HG03139 (cell line): ENCODE measurements at regions not wholly inside any gene's neighbourhood (a gene's known extent, or its start where the extent isn't known, plus 50 kb on each side); places are given as distances from the start of the nearest gene placed in this dataset.

ENCODE experiments used
- ATAC-seq: cut with Tn5 transposase; IDR thresholded peaks from one replicate; pipeline ENCODE4 v1.9.1; 2021; ENCODE audit not compliant: unreplicated experiment

DNA sequence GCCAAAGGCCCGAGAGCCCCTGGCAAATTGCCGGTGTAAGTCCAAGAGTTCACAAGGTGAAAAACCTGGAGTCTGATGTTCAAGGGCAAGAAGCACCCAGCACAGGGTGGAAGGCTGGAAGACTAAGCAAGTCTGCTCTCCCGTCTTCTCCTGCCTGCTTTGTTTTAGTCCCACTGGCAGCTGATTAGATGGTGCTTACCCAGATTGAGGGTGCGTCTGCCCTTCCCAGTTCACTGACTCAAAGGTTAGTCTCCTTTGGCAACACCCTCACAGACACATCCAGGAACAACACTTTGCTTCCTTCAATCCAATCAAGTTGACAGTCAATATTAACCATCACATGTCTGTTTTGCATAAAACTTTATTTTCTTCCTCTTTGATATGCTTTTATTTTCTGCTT is 157.4 kb downstream of the HS3ST1 start:
- no peak for ATAC-seq

DNA sequence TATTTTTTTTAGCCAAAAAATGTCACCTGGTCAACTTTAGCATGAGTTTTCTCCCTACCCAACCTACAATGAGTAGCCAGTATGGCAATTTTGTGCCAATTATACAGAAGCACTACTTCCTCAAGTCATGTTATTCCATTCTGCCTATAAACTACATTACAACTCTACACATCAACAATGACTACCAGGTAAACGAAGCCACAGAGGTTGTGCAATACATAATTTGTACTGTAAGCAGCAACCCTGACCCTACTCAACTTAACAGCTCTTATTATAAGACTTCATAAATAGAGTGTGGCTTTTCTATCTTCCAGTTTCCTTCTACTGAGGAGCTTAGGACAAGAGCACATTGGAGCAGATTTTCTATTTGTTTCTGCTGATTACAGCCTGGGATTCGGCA is 160.5 kb downstream of the HS3ST1 start:
- no peak for ATAC-seq

DNA sequence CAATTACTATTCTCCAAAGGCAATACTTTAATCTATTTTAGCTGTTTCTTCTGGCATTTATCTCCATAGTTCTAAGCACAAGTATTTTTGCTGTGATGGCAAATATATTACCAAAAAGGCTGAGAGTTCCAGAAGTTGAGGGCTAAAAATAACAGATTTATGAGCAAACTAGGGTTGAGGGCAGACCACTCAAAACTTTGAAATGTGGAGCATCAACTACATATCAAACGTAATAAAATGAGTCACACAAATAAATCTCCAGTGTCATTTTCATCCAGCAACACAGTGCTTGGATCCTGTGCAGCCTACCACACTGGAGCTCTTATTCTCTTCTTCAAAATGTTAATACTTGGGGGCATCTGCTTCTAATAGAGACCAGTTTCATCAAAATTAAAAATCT is 163.9 kb downstream of the HS3ST1 start:
- no peak for ATAC-seq

DNA sequence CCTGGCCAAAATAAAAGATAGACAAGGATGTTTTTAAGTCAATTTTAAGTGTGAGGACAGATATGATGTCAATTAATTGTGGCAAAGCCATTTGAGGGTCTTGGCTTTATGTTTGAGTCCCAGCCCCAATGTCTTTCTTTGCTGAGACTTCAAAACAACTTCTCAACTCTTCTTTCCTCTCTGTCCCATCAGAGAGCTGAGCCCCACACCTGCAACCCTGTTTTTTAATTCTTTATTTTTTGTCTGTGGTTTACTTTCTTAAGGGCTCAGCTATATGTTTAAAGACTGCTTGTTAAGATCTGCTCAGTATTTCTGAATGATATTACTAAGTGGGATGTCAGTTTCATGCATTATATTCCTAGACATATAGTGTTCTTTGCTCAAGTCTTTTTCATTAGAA is 164.3 kb downstream of the HS3ST1 start:
- ATAC-seq, result no peak

DNA sequence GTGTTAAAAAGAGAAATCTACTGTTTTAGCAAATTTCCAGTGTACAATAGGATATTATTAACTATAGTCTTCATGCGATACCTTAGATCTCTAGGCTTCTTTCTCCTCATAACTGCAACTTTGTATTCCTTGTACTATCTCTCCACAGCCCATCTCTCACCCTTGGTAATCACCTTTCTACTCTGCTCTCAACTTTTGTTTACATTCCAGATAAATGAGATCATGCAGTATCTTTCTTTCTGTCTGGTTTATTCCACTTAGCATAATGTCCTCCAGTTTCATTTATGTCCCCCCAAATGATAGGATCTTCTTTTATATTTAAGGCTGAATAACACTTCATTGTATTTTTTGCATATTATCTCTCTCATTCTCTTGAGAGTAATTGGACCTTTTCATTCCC is 165.5 kb downstream of the HS3ST1 start:
- no peak for ATAC-seq

DNA sequence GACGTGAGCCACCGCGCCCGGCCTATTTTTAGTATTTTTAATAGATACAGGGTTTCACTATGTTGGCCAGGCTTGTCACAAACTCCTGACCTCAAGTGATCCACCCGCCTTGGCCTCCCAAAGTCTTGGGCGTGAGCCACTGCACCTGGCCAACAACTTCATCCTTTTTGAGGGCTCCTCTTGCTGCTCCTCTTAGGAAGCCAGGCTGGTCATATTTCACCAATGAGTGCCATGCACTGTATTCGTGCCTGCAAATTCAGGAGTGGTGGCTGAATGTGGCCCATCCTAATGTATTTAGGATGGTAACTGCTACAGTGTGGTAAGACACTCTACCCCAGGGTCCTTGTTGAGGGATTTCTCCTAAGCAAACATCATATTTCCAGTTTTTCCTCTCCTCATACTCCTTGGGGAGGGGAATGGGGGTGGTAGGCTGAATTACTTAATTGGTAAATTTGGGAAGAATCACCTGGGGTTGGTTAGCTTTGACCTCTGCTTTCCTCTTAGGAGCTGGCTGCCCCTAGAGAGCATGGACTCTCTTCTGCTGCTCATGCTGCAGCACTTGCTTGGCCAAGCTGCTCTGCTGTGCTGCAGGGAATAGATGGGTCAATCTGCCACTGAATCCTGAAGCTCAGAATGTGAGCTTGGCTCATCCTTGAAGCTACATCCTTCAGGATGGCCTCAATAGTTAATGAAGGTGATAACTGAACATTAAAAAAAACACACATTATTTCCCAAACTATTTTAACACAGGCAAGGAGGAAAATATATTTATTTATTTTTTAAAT is 167.4 kb downstream of the HS3ST1 start:
- ATAC-seq, result no peak

DNA sequence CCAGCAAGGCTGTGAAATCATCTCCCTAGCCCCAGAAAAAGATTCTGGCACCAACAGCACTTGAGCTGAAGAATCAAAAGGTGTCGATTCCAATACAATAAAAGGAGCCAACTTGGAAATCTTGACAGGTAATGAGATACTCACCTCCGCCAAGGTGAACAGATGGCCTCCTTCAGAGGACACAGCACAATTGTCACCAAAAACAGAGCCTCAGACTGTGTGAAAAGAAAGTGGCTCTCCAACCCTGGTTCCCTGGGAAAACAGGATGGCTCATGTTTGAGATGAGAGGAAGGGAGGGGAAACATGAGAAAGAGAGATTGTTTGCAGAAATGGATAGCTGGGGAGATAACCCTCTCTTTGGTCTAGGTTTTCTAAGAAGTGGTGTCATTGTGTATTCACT is 168.9 kb downstream of the HS3ST1 start:
- no peak for ATAC-seq

DNA sequence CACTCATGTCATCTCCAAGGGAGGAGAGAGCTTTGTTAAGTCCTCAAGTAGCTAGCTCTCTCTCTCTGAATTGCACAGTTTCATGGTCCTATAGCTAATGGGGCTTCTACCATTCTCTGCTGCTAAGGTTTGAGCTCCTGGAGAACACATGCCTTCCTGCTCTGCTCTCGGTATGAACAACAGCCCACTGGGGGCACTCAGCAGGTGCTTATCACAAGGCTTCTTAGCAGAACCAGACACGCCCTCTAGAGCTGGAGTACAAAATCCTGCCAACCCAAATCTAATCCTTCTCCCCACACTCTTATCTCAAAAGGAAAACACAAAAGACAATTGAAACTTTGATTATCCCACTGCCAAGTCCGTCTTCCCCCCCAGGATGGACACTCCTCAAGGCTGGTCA is 176.5 kb downstream of the HS3ST1 start:
- no peak for ATAC-seq

DNA sequence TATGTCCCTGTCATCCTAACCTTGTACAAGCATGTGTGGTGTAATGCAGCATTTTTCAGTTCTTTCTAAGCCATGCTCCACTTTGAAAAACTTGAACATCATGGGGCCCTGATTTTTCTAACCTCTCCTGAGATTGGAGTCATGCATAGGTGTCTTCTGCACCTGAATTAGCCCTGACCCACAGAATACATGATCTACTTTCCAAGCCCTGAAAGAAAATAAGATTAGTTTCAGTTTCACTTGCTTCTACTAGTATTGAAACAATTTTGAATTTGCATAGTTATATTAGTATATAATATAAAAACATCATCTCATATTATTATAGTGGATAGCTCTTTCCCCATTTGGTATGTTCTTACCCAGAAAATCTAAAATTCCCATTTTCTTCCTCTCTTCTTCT is 178.2 kb downstream of the HS3ST1 start:
- no peak for ATAC-seq

DNA sequence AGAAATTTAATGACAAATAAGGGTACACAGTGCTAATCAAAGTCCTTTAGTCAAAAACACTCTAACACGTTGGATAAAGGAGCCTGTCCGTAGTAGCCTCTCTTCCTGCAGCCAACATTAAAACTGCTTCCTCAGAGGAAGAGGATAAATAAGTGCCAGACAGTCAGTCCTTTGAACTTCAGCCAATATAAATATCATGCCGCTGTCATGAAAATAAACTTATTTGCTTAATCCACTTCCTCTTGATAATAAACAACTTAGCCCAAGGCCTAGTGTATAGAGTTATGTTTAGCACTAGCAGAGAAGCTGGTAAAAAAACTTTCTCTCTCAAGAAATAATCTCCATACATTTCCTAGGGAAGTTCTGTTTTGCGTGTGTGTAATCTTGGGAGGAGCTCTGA is 196.7 kb downstream of the HS3ST1 start:
- no peak for ATAC-seq

DNA sequence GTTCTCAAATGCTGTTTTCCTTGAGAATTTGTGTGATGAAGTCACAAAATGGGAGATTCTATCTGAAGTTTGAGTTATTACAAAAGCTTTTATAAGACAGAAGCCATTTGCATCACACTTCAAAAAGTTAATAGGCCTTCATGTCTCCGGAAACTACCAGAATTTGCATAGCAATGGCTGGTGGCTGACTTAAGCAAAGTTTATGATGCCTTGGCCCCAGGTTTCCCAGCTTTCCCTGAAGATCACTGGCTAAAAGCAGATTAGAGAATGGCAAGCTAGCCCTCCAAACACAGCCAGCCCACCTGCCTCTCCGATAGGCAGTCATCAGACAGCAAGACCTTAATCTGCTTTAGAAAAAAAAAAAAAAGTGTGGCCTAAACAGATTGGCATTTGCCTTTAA is 197.8 kb downstream of the HS3ST1 start:
- no peak for ATAC-seq

DNA sequence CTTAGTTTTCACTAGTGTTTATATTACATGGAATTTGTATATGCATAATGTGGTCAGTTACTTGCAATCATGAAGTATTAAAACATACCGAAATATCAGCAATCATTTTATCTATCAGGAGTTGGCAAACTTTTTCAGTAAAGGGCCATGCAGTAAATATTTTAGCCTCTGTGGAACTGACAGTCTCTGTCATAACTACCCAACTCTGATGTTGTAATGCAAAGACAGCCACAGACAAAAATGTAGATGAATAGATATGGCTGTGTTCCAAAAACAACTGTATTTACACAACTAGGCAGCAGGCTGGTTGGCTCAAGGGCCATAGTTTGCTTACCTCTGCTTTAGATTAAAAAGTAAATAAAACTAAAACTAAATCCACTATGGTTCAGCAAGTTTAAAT is 200.2 kb downstream of the HS3ST1 start:
- no peak for ATAC-seq

DNA sequence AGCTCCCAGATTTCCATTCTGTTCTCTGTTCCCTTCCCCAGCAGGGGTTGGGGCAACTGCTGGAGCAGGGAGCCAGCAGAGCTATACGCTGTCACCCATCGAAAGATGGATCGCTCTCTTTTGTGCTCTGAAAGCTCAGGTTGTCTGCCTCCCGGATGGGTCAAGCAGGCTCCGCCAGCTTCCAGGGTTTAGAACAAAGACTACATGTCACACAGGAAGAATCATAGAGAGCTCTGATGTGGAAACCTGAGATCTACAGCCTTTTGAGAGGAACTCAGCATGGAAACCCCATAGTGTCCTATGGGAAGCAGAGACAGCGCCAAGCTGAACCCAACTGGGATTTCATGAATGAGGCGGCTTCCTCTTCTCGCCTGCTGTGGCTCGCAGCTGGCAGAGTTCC is 205.4 kb downstream of the HS3ST1 start:
- ATAC-seq, result no peak

DNA sequence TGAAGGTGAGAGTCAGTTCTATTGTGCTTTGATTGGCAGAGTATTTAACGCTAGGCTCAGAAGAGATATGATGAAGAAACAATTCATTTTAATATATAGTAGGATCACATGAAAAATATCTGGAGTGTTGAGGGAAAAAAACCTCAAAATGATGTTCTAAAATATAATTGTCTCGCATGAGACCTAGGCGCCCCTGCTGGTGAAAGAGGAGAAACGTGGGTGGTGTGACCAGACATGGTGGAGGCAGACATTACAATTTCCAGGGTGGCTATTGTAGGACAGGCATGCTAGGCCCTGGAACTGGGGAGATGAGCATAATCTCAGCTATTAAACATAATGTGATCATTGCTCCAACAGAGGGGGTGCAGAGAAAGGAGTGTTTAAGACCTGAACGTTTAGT is 210.0 kb downstream of the HS3ST1 start:
- ATAC-seq, result no peak

DNA sequence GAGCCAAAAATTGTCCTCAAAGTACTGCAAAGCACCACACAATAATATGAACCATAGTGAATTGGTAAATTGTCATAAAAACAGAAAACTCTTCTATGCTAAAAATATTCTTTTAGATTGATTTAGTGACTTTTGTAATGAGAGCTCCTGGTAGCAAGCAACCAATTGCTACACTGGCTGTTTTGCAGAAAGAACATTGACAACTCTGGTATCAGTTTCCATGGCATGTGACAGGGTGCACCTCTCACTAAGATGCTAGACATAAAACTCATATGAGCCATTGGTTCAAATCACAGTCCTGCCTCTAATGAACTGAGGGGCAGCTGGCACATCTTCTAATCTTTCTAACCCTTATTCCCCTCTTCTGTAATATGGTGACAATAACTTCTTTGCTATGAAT is 212.2 kb downstream of the HS3ST1 start:
- ATAC-seq, result no peak

DNA sequence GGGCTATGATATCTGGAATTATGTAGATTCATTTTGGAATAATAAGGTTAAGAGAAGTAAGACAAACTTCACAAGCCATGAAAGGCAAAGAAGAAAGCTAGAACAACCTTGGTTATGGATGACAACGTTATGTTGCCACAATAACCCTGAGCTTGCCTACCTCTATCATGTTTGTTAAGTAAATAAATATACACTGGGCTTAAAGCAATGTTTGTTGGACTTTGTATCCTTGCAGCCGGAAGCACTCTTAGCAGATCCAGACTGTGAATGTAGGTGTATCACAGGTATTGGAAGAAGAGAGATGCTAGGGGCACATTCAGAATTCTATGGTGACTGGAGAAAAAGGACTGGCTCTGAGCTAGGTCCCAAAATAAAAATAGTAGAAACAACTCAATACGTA is 214.4 kb downstream of the HS3ST1 start:
- ATAC-seq, result no peak

DNA sequence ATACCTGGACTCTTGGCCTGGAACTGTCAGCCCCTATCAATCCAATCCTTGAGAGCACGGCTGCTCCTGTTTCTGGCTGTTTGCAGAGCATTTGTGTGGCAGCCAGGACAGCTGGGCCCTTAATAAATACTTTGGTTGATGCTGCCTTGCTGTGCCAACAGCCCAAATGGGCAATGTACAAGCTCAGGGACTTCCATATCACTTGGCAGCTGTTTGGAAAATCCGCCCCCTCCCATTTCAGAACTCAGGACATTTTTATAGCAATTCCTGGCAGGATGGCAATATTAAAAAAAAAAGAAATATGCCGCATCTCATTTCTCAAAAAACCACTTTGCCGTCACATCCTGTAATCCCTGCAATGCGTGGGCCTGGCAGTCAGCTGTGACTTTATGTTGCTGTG is 218.9 kb downstream of the HS3ST1 start:
- no peak for ATAC-seq

DNA sequence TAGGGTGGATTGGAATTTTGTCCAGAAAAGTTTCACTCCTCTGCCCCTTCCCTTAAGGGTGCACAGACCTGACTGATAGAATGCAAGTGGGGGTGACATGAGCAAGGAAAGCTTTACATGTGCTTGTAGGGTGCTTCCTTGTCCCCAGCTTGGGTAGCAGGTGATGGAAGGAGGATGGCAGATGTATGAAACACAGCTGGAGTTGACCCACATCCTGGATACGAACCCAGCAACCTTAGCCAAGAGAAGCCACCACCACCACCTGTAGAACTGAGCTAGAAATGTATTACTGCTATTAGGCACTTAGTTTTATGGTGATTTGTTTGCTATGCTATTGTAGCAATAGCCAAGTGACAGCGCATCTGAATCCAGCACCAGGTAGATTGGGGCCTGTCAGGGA is 227.4 kb downstream of the HS3ST1 start:
- ATAC-seq, result no peak

DNA sequence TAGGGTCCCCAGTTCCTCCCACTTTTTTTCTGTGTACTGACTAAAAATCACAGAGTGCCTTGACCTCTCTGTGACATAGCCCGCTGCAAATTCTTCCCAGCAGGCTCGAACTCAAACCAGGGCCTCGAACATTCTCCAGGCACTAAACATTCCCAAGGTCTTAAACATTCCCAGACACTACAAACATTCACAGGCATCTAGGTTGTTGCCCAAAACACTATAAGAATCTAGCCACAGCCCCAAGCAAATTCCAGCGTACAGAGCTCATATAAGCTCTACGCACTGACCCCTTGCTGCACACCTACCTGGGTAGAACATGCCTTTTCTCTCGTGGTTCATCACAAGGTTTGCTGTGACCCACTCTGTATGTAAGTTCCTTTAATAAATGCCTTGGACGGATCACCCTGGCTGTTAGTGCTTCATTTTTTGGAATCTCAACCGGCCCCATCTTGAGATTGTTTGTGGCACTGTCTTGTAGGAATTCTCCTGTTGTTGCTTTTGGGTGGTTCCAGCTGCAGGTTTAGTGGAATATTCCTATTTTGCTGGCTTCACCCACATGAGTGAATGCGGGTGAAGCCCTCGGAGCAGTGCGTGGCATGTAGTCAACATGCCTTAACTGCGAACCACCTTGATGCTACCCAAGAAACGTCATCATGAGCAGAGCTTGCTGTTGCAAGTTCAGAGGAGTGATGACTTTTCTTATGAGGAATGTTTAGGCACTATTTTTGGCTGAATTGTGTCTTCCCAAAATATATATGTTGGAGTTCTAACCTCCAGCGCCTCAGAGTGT is 230.0 kb downstream of the HS3ST1 start:
- no peak for ATAC-seq

DNA sequence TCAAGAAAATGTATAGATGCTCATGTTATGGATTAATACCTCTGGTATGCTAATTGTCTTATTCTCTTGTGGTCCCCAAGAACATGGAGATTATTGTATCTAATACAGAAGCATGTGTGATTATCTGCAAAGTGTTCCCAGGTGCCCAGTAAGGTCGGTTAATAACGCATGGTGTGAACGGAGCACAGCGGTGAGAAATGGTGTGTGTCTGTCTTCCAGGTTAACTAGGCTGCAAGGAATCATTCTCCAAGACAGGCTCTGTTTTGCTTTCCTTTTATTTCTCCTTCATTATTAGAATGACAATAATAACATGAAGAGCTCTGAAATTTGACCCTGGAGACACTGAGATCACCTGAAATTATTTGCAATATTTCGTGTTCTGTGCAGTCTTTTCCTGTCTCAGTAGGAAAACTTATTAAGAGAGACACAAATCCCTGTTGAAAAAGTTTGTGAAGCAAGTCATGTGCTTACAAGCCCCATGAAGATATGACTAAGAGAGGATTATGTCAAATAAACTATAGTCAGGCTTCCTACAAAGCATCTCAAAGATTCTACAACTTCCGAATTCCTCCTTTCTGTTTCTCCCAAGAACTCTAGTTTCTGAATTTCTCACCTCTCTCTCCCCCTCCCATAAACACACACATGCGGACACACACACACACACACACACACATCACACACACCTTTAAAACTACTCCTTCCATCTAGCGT is 230.9 kb downstream of the HS3ST1 start:
- ATAC-seq, result no peak

DNA sequence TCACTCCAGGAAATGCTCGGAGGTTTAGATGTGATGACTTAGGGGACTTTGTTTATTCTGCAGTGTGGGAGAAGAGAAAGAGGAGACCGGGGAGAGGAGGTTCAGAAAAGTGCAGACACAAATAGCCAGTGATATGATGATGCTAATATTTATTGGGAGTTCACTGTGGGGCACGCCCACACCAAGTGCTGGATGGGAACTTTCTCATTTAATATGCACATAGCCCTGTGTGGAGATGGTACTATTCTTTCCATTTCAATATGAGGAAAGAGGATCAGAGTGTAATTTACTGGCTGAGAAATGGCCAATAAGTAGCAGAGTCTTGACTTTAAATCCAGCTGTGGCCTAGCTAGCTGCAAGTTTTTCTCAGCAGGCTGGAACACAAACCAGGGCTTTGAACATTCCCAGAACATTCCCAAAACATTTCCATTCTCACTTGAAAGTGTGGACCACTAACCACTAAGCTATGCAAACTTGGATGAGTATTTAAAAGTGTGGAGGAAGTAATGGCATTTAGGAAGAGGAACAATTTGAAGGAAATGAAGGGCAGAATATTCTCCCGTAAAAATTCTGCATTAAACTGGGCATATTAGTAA is 231.7 kb downstream of the HS3ST1 start:
- ATAC-seq, result no peak

DNA sequence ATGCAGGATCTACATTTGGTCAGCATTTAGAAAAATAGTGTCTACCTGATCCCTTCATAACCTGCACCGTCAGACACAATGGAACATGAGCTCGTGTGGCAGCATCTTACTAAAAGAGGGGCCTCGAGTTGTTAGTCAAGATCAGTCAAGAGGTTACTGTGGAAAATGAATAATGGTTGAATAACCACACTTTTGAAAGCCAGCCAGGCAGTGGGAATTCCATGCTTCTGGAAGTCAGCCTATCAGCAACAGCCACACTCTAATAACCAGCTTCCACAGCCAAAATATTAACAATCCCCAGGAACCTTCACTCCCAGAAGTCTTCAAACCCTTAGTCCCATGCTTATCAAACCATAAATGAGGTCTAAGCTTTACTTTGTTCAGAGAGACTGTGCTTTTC is 234.3 kb downstream of the HS3ST1 start:
- no peak for ATAC-seq
